ENCODE measurements at regions not wholly inside any gene's neighbourhood (a gene's known extent, or its start where the extent isn't known, plus 50 kb on each side); places are given as distances from the start of the nearest gene placed in this dataset.
"Not testable (repeated sequence)": the region's sequence is repeated elsewhere in the genome, so short reads cannot be mapped to it uniquely, and the experiment has no call there.

- DNase-seq, result no peak
Measured at GRCh38 chr1:38787041-38787440, 72.5 kb downstream of the RRAGC start.

- DNase-seq, result no peak
Measured at GRCh38 chr1:38786040-38786436, 73.5 kb downstream of the RRAGC start.

- DNase-seq, result no peak
Measured at GRCh38 chr1:38785285-38786039, 74.1 kb downstream of the RRAGC start.

- DNase-seq, result peak in 1 of 2 donors; percentile 33
Measured at GRCh38 chr1:38784452-38785284, 74.9 kb downstream of the RRAGC start.

- DNase-seq, result no peak
Measured at GRCh38 chr1:38783640-38784229, 75.8 kb downstream of the RRAGC start.

GRCh38 chr1:38781872-38782617 is 77.5 kb downstream of the RRAGC start:
- DNase-seq, result no peak

- DNase-seq, result no peak
Measured at GRCh38 chr1:38780133-38780532, 79.4 kb downstream of the RRAGC start.

GRCh38 chr1:38779491-38779890 is 80.1 kb downstream of the RRAGC start:
- DNase-seq, result no peak

GRCh38 chr1:38778521-38778920 is 81.1 kb downstream of the RRAGC start:
- no peak for DNase-seq

GRCh38 chr1:38778051-38778450 is 81.5 kb downstream of the RRAGC start:
- no peak for DNase-seq

- no peak for DNase-seq
Measured at GRCh38 chr1:38777464-38777957, 82.1 kb downstream of the RRAGC start.

- no peak for DNase-seq
Measured at GRCh38 chr1:38776466-38777065, 83.0 kb downstream of the RRAGC start.

- DNase-seq, result no peak
Measured at GRCh38 chr1:38775175-38775845, 84.3 kb downstream of the RRAGC start.

GRCh38 chr1:38773483-38773882 is 86.1 kb downstream of the RRAGC start:
- no peak for DNase-seq

GRCh38 chr1:38772953-38773352 is 86.6 kb downstream of the RRAGC start:
- DNase-seq, result no peak

GRCh38 chr1:38772026-38772425 is 87.5 kb downstream of the RRAGC start:
- no peak for DNase-seq

- DNase-seq, result not testable (repeated sequence)
Measured at GRCh38 chr1:38770516-38771173, 88.9 kb downstream of the RRAGC start.

- DNase-seq, result no peak
Measured at GRCh38 chr1:38766125-38766524, 93.4 kb downstream of the RRAGC start.

GRCh38 chr1:38763121-38763520 is 96.5 kb downstream of the RRAGC start:
- no peak for DNase-seq

GRCh38 chr1:38760562-38760961 is 99.0 kb downstream of the RRAGC start:
- no peak for DNase-seq

GRCh38 chr1:38758820-38759219 is 100.8 kb downstream of the RRAGC start:
- DNase-seq, result no peak

Measured in inflammatory macrophage (primary cell).